MM.1S (cell line): ENCODE measurements at regions not wholly inside any gene's neighbourhood (a gene's known extent, or its start where the extent isn't known, plus 50 kb on each side); places are given as distances from the start of the nearest gene placed in this dataset.

Experiments
- EZH2phosphoT487 ChIP-seq: fragments of 300-600 bp; sonication (generic); IDR thresholded peaks from 2 replicates; pipeline ENCODE4 v1.6.1; 2018; ENCODE audit warnings: antibody characterized with exemption, low read length
- TF ChIP-seq, protein P1 (sequence below): fragments of 300-600 bp; sonication (generic); IDR thresholded peaks from 2 replicates; pipeline ENCODE4 v1.5.1; 2016; ENCODE audit warnings: antibody characterized with exemption, low read length, mixed read lengths

DNA sequence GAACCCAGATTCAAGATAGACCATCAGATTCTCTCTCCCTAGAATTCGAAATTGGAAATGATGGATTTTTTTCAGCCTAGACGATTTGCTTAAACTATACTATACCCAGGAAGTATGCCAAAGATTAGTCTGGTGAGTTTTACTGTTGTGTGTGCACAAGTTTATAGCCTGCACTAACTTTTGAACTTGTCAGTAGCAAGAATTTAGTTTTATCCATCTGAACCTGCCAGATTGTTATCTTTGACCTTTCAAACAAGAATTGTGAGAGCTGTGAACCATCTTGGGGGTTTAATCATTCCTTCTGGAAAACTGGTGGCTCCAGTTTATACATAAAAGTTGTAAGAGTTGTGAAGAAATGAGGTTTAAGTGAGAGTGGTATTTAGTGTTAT lies 243.5 kb upstream of the DAAM1 start:
- TF ChIP-seq, protein P1, sequence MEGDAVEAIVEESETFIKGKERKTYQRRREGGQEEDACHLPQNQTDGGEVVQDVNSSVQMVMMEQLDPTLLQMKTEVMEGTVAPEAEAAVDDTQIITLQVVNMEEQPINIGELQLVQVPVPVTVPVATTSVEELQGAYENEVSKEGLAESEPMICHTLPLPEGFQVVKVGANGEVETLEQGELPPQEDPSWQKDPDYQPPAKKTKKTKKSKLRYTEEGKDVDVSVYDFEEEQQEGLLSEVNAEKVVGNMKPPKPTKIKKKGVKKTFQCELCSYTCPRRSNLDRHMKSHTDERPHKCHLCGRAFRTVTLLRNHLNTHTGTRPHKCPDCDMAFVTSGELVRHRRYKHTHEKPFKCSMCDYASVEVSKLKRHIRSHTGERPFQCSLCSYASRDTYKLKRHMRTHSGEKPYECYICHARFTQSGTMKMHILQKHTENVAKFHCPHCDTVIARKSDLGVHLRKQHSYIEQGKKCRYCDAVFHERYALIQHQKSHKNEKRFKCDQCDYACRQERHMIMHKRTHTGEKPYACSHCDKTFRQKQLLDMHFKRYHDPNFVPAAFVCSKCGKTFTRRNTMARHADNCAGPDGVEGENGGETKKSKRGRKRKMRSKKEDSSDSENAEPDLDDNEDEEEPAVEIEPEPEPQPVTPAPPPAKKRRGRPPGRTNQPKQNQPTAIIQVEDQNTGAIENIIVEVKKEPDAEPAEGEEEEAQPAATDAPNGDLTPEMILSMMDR = no peak
- TF ChIP-seq EZH2phosphoT487 = no peak
